Psoas muscle (tissue), 7 donors: ENCODE measurements at regions not wholly inside any gene's neighbourhood (a gene's known extent, or its start where the extent isn't known, plus 50 kb on each side); places are given as distances from the start of the nearest gene placed in this dataset.

Source experiments
- ATAC-seq, 4 donors: fragments of 200-7000 bp; cut with Tn5 transposase; one replicate each; pipeline ENCODE4 v1.9.1; 2020; ENCODE audit warnings: moderate library complexity in 3 of 4, mild to moderate bottlenecking in 2 of 4
- DNase-seq, 2 donors: peaks; one replicate each; pipeline ENCODE4 v3.0.0-alpha.2; 2020
- H3K27ac ChIP-seq: fragments of 200-600 bp; one replicate; pipeline ENCODE4 v1.8.0; 2022
- H3K27me3 ChIP-seq, 3 donors: fragments of 200-600 bp in 1 of 3; one replicate each; pipeline versions ENCODE4 v1.6.1 to v1.8.0; 2013 to 2022; ENCODE audit warnings: low read length in 2 of 3, mild to moderate bottlenecking in 2 of 3, moderate library complexity in 1 of 3; ENCODE audit not compliant: insufficient read depth in 3 of 3
- H3K36me3 ChIP-seq, 2 donors: fragments of 200-600 bp in 1 of 2; one replicate each; pipeline versions ENCODE4 v1.6.1 to v1.8.0; 2013 to 2022; ENCODE audit warnings: low read depth in 1 of 2, mild to moderate bottlenecking in 1 of 2, moderate library complexity in 1 of 2; ENCODE audit not compliant: insufficient read depth in 1 of 2
- H3K4me1 ChIP-seq: fragments of 200-600 bp; one replicate; pipeline ENCODE4 v1.8.0; 2022
- H3K4me3 ChIP-seq: fragments of 200-600 bp; one replicate; pipeline ENCODE4 v1.8.0; 2022; ENCODE audit warnings: mild to moderate bottlenecking
- H3K9me3 ChIP-seq: fragments of 200-600 bp; one replicate; pipeline ENCODE4 v1.8.0; 2022
- WGBS, 3 donors: extraction: QIAGEN DNeasy Blood & Tissue Kit; methylation state at CpG; one replicate each; pipeline versions ENCODE4 v1.1.6 to v1.1.7; 2013; 5-methylcytosine and 5-hydroxymethylcytosine counted together
- intact Hi-C, 2 donors: fragments of 100-400 bp; cut with DNase I; formaldehyde crosslinking; loops; one replicate each; pipeline versions ENCODE4 v1.11.0 to v1.14.2; 2022
- TF ChIP-seq, protein P1 (sequence below): fragments of 200-600 bp; IDR thresholded peaks from one replicate; pipeline ENCODE4 v1.8.0; 2022; ENCODE audit warnings: antibody characterized with exemption
- donor health status: healthy with polysubstance abuse.
- donor health status: DM: no; HTN: no; CAD: no; lungs with moderate emphysema.
- donor health status: Bipolar disorder and iron deficiency.
- donor health status: healthy.
- donor health status: DM: yes; HTN: yes; CAD: no.
- donor health status: DM: no; HTN: no; CAD: no.
- donor health status: DM: yes; HTN: yes; CAD: no.

DNA sequence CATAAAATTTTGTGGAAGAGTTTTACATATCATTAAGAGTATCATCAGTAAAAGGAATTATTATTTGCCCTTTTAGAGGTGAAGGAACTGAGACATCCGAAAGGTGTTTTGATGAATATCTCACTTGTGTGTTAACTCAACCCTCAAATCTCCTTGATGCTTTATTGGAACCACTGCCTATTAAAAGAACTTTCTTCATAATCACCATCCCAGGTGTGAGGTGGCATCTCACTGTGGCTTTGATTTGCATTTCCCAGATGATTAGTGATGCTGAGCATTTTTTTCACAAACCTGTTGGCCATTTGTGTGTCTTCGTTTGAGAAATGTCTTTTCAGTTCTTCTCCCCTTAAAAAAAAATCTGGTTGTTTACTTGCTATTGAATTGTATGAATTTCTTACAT is 134.0 kb upstream of the SYN3 start:
- Histone ChIP-seq H3K4me1 (no peaks in the 10 kb centered on the region), H3K36me3 (no peaks in the 10 kb centered on the region), H3K27me3 (no peaks in the 10 kb centered on the region), H3K27ac (no peak overlapping the region), H3K9me3 (no peaks in the 10 kb centered on the region), H3K4me3 (no peak overlapping the region)
- DNase-seq (no peak), ATAC-seq (no peak)
- 58 to 68% (median 58%) methylated on average over 2 of the region's 2 CpGs for WGBS, 3 donors
- intact Hi-C loops, result no loop called here
- TF ChIP-seq, protein P1, sequence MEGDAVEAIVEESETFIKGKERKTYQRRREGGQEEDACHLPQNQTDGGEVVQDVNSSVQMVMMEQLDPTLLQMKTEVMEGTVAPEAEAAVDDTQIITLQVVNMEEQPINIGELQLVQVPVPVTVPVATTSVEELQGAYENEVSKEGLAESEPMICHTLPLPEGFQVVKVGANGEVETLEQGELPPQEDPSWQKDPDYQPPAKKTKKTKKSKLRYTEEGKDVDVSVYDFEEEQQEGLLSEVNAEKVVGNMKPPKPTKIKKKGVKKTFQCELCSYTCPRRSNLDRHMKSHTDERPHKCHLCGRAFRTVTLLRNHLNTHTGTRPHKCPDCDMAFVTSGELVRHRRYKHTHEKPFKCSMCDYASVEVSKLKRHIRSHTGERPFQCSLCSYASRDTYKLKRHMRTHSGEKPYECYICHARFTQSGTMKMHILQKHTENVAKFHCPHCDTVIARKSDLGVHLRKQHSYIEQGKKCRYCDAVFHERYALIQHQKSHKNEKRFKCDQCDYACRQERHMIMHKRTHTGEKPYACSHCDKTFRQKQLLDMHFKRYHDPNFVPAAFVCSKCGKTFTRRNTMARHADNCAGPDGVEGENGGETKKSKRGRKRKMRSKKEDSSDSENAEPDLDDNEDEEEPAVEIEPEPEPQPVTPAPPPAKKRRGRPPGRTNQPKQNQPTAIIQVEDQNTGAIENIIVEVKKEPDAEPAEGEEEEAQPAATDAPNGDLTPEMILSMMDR, result no peak

DNA sequence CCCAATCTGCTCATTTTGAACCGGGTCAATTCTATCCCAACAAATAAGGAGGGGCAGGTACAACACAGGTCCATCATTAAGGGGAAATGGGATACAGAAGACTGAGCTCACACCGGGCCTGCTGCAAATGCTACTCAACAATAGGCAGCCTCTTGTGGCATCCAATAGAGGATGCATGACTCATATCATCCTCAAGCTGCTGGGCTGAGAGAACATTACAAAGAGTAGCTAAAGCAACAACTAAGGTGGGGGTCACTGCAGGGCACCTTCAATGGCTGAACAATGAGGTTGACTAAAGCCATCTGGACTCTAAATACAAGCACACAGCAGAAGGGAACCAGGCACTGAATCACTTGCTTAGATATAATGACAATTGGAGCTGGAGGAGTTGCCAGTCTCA is 130.1 kb upstream of the SYN3 start:
- H3K4me1 ChIP-seq, result no peaks in the 10 kb centered on the region
- intact Hi-C loops, result no loop called here
- H3K27me3 ChIP-seq, result no peaks in the 10 kb centered on the region
- 80 to 82% (median 81%) methylated on average over 2 of the region's 2 CpGs for WGBS, 3 donors
- ATAC-seq (no peak), DNase-seq (no peak)
- H3K36me3 ChIP-seq, result no peaks in the 10 kb centered on the region
- no peaks in the 10 kb centered on the region for H3K9me3 ChIP-seq
- no peak overlapping the region for H3K4me3 ChIP-seq
- H3K27ac ChIP-seq, result no peak overlapping the region
- TF ChIP-seq, protein P1, result no peak

DNA sequence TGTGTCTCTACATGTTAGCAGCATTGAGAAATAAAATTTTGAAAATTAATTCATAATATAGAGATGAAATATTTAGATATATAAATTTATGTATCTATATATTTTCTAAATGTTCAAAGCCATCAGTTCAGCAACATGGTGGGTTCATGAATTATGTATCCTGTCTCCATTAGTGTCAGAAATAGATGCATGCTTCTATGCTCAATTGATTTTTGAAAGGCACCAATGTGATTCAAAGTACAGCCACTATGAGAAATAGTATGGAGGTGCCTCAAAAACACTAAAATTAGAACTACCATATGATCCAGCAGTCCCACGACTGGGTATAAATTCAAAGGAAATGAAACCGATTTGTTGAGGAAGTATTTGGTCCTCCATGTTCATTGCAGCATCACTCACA is 128.6 kb upstream of the SYN3 start:
- no peaks in the 10 kb centered on the region for H3K4me1 ChIP-seq
- DNase-seq (no peak), ATAC-seq (no peak)
- WGBS, 3 donors, result 78 to 82% (median 80%) methylated on average over 2 of the region's 2 CpGs
- H3K9me3 ChIP-seq, result no peaks in the 10 kb centered on the region
- no peak overlapping the region for H3K4me3 ChIP-seq
- TF ChIP-seq, protein P1, result no peak
- H3K27ac ChIP-seq, result no peak overlapping the region
- no peaks in the 10 kb centered on the region for H3K36me3 ChIP-seq
- intact Hi-C loops, result no loop called here
- no peaks in the 10 kb centered on the region for H3K27me3 ChIP-seq

DNA sequence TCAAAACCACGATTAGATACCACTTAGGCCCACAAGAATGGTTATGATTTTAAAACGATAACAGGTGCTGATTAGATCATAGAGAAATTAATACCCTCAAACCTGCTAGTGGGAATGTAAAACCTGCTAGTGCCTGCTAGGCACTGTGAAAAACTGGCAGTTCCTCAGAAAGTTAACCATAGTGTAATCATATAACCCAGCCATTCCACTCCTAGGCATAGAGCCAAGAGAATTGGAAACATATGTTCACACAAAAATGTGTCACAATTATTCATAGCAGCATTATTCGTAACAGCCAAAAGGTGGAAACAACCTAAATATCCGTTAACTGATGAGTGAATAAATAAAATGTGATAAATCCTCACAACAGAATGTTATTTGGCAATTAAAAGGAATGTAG is 122.2 kb upstream of the SYN3 start:
- H3K9me3 ChIP-seq, result no peaks in the 10 kb centered on the region
- ATAC-seq, result no peak
- no peaks in the 10 kb centered on the region for H3K36me3 ChIP-seq
- H3K27ac ChIP-seq, result no peak overlapping the region
- H3K4me3 ChIP-seq, result no peak overlapping the region
- WGBS, 3 donors, result 24 to 27% (median 27%) methylated on average over 4 of the region's 4 CpGs
- no peak for DNase-seq
- no peaks in the 10 kb centered on the region for H3K27me3 ChIP-seq
- H3K4me1 ChIP-seq, result no peaks in the 10 kb centered on the region
- TF ChIP-seq, protein P1, result no peak
- intact Hi-C loops, result no loop called here

DNA sequence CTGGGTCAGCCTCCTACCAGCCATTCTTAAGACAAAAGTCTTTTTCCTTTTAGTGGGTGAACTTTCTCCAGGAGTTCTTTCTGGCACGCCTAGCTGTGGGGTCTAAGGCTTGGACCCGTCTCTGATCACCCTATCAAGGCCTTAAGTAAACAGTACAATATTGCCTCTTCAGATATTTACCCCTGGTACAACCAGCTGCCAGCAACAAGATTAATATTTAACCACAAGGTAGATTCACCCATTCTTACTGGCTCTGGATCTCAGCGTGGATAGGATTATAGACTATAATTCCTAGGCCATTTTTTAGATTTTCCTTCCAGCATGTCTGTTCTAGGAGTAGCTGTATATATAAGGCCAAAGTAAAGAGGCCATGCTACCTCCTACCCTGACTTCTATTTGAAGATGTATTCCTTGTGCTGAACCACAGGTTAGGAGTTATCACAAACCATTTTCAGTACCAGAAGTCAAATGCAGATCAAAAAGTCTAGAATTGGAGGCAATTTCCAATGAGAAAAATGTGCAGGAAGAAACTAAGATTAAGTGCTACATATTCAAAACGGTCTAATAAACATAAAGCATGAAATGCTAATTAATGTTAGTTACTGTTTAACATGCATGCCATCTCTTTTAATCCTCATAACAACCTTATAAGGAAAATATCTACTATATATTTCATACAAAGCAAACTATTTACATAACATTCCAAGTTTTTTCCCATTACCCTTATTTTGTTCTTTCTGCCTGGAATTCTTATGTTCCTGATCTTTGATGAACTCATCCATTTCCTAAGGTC is 110.0 kb upstream of the SYN3 start:
- ATAC-seq, result no peak
- Histone ChIP-seq H3K27me3 (no peaks in the 10 kb centered on the region), H3K4me1 (no peaks in the 10 kb centered on the region), H3K4me3 (no peak overlapping the region), H3K27ac (no peak overlapping the region), H3K9me3 (no peaks in the 10 kb centered on the region), H3K36me3 (no peaks in the 10 kb centered on the region)
- intact Hi-C loops, result no loop called here
- TF ChIP-seq, protein P1, result no peak
- 55 to 66% (median 66%) methylated on average over 4 of the region's 4 CpGs for WGBS, 3 donors
- no peak for DNase-seq
